ENCODE measurements at regions not wholly inside any gene's neighbourhood (a gene's known extent, or its start where the extent isn't known, plus 50 kb on each side); places are given as distances from the start of the nearest gene placed in this dataset.
"Not testable (repeated sequence)": the region's sequence is repeated elsewhere in the genome, so short reads cannot be mapped to it uniquely, and the experiment has no call there.

- no peak for DNase-seq
Observed at GRCh38 chr6:22126910-22127309, 169.9 kb downstream of the PRL start.

DNA sequence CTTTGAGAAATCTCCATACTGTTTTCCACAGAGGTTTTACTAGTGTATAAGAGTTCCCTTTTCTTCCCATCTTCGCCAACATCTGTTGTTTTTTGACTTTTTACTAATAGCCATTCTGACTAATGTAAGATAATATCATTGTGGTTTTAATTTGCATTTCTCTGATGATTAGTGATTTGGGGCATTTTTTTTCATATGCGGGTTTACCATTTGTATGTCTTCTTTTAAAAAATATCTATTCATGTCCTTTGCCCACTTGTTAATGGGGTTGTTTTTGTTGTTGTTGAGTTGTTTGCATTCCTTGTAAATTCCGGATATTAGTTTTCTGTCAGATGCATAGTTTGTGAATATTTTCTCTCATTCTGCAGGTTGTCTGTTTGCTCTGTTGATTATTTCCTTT lies 167.1 kb downstream of the PRL start:
- no peak for DNase-seq

- no peak for DNase-seq
Observed at GRCh38 chr6:22132656-22133055, 164.2 kb downstream of the PRL start.

GRCh38 chr6:22133357-22133756 lies 163.5 kb downstream of the PRL start:
- DNase-seq, result no peak

DNA sequence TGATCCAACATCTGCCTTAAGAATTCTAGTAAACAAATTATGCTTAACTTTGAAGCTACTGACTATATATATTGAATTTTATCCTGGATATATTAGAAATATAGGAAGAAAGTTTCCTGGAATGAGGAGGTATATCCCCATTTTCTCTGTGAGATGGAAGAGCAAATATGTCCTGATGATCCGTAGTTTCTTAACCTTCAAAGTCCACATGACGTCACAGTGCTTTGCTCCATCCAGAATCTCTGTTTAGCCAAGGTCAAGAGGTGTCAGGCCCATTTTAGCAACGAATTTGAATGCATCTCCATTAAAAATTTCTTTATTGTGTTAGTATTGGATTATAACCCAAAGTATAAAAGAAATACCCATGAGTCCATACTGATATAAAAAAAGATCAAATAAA lies 162.5 kb downstream of the PRL start:
- DNase-seq, result no peak

GRCh38 chr6:22135395-22135794 lies 161.4 kb downstream of the PRL start:
- no peak for DNase-seq

DNA sequence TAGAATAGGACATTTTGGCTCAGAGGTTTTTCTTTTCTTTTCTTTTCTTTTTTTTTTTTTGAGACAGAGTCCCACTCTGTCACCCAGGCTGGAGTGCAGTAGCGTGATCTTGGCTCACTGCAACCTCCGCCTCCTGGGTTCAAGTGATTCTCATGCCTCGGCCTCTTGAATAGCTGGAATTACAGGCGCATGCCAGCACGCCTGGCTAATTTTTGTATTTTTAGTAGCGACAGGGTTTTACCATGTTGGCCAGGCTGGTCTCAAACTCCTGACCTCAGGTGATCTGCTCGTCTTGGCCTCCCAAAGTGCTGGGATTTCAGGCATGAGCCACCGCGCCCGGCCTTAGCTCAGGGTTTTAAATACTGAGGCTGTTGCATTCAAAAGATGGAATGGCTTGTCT lies 156.1 kb downstream of the PRL start:
- not testable (repeated sequence) for DNase-seq

- DNase-seq, result no peak
Observed at GRCh38 chr6:22141241-22141745, 155.5 kb downstream of the PRL start.

- DNase-seq, result no peak
Observed at GRCh38 chr6:22142856-22143255, 154.0 kb downstream of the PRL start.

DNA sequence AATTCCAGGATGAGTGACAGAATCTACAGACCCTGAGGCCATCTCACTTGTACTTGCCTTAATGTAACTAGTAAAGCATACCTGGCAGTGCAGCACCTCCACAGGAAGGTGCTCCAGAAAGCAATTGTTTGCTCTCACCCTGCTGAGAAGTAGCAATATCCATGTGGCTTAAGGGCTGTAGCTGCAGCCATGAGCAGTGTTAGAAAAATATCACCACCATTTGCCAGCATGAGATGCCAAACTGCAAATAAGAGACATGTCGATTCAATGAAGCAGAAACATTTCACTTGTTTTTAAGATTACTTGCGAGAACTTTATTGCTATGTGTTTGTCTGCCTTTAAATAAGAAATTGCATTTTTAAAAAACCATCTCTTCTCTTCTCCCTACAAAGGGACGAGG lies 151.5 kb downstream of the PRL start:
- no peak for DNase-seq

DNA sequence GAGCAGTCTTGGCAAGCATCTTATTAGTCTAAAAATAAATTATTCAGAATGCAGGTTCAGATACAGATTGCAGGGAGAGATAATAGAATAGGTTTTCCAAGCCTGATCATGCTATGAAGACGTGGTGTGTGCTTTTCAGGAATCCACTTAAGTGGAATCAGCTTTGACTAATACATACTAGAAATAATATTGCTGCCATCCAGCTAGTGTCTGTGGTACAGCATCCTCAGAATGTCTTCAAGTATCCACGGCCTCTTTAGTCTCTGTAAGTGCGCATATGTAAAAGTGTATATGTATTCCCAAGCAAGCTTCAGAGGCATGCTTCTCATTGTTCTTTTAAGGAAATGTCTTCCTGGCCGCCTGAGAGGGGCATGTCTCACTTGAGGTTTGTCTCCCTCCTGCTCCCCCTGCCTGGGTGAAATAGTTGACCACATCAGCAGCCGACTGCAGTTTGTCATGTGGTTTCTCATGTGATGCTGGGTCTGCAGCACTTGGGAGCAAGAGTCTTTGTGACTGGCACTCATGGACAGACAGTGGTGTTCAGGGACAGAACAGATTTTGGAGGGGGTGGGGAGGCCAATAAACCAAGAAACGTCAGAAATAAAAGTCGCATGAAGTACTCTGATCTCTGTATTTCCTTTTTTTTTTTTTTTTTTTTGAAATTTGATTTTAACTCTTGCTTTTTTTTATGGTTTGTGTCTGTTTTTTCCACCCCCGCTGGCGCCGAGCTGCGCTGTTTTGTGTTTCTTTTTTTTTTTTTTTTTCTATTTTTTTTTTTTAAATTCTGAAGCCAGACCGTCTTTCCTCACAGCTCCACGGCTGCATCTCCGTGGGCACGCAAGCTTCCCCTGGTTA lies 150.8 kb downstream of the PRL start:
- peak; percentile 78 to 95 for DNase-seq

DNA sequence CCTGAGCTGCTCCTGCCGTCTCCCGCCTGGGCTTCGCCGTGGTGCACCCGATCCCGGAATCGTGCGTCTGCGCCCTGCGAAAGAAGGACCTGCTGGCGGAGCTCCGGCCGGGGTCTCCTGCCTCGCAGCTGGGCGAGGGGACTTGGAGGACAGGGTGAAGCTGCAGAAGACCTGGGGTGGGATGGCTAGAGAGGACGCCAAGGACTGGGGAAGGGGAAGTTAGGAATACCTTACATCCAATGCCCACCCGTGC lies 150.2 kb downstream of the PRL start:
- DNase-seq, result peak in 1 of 2 donors; percentile 24

DNA sequence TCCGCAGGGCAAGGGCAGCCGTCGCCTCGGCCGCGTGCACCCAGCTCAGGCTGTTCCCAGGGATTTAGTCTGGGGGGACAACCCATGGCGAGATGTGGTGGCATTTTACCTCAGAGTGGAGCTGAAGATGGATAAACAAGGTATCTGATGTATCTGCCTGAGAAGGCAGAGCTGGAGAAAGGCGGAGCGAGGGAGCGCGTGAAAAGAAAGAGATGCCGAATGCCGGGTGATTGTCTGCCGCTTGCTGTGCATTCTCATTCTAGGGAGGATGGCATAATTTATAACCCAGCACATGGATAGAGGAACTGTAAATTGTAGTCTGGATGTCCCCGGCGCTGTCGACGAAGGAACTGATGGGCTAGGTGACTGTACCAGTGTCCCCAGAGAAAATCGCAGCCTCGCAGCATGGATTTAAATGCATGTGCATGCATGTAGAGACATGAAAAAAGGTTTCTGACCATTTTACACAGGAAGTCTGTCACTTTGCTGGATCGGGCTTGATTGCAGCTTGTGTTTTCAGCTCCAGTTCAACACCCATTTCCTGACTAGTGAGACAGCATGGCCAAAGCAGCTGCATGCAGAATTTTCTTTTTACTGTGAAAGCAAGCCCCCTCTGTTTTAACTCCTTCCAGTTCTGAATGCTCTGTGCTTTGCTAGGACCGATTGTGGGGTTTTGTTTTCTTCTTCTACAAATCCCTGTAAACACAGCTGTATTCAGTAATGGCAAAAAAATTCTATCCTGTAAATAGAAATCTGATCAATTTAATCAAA lies 149.7 kb downstream of the PRL start:
- DNase-seq, result peak; percentile 43 to 57

DNA sequence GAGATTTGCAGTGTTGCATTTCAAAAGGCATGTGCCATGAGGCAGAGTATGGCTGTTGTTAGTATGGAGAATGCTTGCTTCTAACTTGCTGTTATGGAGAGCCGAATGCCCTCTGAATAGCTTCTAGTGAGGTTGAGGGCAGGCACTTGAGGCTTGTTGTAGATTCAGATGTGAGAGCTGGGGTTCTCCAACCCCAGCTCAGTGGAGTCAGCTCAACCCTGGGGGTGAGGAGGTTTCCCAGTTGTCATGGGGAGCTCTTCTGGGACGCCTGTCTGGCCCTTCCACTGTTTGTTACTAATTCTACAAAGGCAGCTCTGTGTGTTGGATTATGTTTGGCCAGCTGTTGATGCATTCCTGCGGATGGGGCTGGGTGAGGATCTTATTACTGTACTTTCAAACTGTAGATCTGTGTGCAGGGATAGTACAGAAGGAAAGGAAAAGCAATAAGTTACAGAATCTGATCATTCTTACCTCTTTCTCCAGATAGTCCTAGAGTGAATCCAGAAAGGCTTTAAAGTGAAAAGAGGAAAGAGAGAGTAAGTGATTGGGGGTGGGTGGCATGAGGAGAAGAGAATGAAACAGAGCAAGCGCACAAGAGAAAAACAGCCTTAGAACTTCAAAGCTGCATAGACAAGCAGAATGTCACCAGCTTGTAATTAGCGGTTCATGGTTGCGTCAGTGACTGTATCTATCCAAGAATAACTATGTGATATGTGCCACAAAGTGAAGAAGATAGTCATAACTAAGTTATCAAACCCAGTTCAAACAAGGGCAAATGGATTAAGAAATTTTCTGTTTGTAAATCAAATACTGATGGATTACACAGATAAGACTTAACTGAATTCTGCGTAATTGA lies 148.7 kb downstream of the PRL start:
- peak; percentile 25 to 55 for DNase-seq

DNA sequence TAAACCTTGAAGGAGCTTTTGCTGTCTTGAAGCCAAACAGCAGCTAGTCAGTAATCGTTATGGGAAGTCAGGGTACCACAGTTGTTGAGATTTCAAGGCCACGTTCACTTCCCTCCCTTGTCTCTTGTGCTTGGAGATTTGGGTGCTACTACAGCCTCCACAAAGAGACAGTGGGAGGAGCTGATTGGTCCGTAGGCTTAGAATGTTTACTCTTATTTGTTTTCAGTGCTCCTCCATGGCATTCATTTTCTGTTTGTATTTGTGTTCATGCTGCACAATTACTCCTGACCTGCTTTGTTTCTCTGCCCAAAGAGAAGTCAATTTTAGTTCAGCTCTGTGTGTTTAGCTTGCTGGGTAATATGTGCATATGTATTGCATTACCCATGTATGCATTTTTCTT lies 147.7 kb downstream of the PRL start:
- DNase-seq, result peak in 1 of 2 donors; percentile 52

- DNase-seq, result peak; percentile 23 to 69
Observed at GRCh38 chr6:22149501-22150367, 147.1 kb downstream of the PRL start.

- no peak for DNase-seq
Observed at GRCh38 chr6:22150368-22151035, 146.3 kb downstream of the PRL start.

- no peak for DNase-seq
Observed at GRCh38 chr6:22151892-22152291, 144.9 kb downstream of the PRL start.

DNA sequence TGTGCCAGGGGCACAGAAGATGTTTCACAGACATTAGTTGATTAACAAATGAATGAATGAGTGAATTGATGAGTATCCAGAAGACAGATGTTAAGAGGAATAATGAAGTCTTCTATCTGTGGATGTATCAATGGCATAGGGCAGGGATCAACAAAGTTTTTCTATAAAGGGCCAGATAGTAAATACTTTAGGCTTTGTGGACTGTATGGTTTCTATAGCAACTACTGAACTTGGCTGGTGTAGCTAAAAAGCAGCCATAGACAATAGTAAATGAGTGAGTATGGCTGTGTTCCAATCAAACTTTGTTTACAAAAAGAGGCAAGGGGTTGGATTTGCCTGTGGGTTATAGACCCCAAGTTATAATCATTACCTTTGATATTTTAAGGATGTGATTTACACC lies 144.0 kb downstream of the PRL start:
- no peak for DNase-seq

- DNase-seq, result no peak
Observed at GRCh38 chr6:22153384-22154158, 143.3 kb downstream of the PRL start.

DNA sequence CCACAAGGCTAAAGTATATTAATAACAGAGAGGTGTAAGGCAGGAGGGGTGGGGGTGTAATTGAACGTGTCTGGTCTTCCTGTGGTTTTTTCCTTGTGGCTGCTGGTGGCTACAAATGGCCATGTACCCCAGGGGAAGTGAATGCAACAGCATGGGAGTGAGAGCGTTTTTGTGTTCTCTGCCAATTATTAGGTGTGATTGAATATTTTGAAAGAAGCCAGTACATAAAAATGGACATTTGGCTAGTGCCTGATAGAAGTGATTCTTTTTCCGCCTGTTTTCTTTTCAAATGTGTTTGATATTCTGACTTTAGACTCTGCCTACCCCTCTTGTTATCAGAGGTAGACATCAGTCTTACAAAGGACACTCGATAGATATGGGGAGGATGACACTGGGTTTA lies 141.3 kb downstream of the PRL start:
- no peak for DNase-seq

Data from hippocampal formation (tissue), 2 donors.